ENCODE measurements at regions not wholly inside any gene's neighbourhood (a gene's known extent, or its start where the extent isn't known, plus 50 kb on each side); places are given as distances from the start of the nearest gene placed in this dataset.

DNA sequence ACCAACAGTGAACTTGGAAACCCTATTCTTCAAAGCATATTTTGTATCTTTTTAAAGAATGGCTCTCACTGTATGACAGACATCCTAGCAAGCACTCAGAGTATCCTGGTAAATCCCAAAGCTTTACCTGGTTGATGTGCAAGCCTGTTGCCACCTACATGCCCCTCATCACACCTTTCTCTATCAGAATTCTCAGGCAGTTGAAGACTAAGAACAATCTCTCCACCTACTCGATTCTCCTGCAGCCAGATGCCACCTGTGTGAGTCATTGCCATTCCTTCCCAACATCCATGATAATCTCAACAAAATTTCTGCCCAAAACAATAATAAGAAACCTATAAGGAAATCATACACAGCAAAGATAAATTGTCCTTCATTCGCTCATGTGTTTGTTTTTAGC, 659.8 kb downstream of the BCL11A start (continued):
- TF ChIP-seq, protein P1, sequence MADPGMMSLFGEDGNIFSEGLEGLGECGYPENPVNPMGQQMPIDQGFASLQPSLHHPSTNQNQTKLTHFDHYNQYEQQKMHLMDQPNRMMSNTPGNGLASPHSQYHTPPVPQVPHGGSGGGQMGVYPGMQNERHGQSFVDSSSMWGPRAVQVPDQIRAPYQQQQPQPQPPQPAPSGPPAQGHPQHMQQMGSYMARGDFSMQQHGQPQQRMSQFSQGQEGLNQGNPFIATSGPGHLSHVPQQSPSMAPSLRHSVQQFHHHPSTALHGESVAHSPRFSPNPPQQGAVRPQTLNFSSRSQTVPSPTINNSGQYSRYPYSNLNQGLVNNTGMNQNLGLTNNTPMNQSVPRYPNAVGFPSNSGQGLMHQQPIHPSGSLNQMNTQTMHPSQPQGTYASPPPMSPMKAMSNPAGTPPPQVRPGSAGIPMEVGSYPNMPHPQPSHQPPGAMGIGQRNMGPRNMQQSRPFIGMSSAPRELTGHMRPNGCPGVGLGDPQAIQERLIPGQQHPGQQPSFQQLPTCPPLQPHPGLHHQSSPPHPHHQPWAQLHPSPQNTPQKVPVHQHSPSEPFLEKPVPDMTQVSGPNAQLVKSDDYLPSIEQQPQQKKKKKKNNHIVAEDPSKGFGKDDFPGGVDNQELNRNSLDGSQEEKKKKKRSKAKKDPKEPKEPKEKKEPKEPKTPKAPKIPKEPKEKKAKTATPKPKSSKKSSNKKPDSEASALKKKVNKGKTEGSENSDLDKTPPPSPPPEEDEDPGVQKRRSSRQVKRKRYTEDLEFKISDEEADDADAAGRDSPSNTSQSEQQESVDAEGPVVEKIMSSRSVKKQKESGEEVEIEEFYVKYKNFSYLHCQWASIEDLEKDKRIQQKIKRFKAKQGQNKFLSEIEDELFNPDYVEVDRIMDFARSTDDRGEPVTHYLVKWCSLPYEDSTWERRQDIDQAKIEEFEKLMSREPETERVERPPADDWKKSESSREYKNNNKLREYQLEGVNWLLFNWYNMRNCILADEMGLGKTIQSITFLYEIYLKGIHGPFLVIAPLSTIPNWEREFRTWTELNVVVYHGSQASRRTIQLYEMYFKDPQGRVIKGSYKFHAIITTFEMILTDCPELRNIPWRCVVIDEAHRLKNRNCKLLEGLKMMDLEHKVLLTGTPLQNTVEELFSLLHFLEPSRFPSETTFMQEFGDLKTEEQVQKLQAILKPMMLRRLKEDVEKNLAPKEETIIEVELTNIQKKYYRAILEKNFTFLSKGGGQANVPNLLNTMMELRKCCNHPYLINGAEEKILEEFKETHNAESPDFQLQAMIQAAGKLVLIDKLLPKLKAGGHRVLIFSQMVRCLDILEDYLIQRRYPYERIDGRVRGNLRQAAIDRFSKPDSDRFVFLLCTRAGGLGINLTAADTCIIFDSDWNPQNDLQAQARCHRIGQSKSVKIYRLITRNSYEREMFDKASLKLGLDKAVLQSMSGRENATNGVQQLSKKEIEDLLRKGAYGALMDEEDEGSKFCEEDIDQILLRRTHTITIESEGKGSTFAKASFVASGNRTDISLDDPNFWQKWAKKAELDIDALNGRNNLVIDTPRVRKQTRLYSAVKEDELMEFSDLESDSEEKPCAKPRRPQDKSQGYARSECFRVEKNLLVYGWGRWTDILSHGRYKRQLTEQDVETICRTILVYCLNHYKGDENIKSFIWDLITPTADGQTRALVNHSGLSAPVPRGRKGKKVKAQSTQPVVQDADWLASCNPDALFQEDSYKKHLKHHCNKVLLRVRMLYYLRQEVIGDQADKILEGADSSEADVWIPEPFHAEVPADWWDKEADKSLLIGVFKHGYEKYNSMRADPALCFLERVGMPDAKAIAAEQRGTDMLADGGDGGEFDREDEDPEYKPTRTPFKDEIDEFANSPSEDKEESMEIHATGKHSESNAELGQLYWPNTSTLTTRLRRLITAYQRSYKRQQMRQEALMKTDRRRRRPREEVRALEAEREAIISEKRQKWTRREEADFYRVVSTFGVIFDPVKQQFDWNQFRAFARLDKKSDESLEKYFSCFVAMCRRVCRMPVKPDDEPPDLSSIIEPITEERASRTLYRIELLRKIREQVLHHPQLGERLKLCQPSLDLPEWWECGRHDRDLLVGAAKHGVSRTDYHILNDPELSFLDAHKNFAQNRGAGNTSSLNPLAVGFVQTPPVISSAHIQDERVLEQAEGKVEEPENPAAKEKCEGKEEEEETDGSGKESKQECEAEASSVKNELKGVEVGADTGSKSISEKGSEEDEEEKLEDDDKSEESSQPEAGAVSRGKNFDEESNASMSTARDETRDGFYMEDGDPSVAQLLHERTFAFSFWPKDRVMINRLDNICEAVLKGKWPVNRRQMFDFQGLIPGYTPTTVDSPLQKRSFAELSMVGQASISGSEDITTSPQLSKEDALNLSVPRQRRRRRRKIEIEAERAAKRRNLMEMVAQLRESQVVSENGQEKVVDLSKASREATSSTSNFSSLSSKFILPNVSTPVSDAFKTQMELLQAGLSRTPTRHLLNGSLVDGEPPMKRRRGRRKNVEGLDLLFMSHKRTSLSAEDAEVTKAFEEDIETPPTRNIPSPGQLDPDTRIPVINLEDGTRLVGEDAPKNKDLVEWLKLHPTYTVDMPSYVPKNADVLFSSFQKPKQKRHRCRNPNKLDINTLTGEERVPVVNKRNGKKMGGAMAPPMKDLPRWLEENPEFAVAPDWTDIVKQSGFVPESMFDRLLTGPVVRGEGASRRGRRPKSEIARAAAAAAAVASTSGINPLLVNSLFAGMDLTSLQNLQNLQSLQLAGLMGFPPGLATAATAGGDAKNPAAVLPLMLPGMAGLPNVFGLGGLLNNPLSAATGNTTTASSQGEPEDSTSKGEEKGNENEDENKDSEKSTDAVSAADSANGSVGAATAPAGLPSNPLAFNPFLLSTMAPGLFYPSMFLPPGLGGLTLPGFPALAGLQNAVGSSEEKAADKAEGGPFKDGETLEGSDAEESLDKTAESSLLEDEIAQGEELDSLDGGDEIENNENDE (IDR thresholded peaks at IDR 0.05; ENCODE audit: insufficient replicate concordance, low read length), result no peak
